ENCODE measurements at regions not wholly inside any gene's neighbourhood (a gene's known extent, or its start where the extent isn't known, plus 50 kb on each side); places are given as distances from the start of the nearest gene placed in this dataset.

GRCh38 chr4:163606896-163607691 is 112.6 kb downstream of the TMA16 start:
- DNase-seq (ENCODE audit: extremely low spot score, unreplicated experiment) = no peak
- no peaks in the 10 kb centered on the region for H3K27me3 Mint-ChIP-seq

DNA sequence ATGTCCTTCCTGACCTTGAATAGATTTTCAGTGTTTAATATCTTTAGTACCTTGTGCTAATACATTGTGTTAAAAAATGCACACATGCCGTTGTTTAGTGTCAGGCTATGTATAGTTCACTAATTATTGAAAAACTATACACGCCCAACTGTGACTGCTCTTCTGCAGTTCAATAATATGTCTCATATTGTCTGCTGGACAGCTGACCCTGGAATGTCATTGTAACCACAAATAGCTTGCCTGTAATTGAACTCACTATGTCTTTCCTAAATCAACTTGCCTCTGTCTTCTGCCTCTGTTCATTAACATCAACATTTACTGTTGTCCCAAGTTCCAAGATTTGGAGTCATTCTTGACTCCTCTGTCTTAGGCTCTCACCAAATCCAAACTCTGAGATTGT is 114.5 kb downstream of the TMA16 start:
- Mint-ChIP-seq H3K27ac (no peak overlapping the region), H3K27me3 (no peaks in the 10 kb centered on the region), H3K9me3 (no peaks in the 10 kb centered on the region), H3K4me3 (no peak overlapping the region), H3K36me3 (no peaks in the 10 kb centered on the region), H3K4me1 (ENCODE audit: unreplicated experiment) (no peaks in the 10 kb centered on the region)
- DNase-seq (ENCODE audit: extremely low spot score, unreplicated experiment) = no peak
- TF ChIP-seq, protein P1, sequence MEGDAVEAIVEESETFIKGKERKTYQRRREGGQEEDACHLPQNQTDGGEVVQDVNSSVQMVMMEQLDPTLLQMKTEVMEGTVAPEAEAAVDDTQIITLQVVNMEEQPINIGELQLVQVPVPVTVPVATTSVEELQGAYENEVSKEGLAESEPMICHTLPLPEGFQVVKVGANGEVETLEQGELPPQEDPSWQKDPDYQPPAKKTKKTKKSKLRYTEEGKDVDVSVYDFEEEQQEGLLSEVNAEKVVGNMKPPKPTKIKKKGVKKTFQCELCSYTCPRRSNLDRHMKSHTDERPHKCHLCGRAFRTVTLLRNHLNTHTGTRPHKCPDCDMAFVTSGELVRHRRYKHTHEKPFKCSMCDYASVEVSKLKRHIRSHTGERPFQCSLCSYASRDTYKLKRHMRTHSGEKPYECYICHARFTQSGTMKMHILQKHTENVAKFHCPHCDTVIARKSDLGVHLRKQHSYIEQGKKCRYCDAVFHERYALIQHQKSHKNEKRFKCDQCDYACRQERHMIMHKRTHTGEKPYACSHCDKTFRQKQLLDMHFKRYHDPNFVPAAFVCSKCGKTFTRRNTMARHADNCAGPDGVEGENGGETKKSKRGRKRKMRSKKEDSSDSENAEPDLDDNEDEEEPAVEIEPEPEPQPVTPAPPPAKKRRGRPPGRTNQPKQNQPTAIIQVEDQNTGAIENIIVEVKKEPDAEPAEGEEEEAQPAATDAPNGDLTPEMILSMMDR (conservative IDR thresholded peaks at IDR 0.05) = no peak

More at GRCh38 chr4:163606896-163607691, 112.6 kb downstream of the TMA16 start:
- TF ChIP-seq, protein P1 (conservative IDR thresholded peaks at IDR 0.05) = no peak
- Mint-ChIP-seq H3K4me3 (no peak overlapping the region), H3K9me3 (no peaks in the 10 kb centered on the region), H3K27ac (no peak overlapping the region), H3K4me1 (ENCODE audit: unreplicated experiment) (no peaks in the 10 kb centered on the region), H3K36me3 (no peaks in the 10 kb centered on the region)

DNA sequence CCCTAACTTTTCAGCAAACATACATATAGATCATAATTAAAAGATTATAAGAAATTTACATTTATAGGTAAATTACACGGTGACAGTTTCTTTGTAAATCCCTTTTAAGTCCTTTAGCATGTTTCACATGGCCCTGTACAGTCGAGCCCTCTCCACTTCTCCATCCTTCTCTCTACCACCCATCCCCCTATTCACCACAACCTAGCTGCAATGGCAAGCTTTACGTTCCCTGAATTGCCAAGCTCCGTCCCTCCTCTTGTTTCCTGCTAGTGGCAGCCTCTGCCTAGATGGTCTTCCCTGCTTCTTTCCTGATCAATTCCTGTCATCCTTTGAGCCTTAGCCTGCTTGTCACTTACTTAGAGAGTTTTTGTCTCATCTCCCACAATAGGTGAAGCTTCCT is 116.2 kb downstream of the TMA16 start:
- no peaks in the 10 kb centered on the region for H3K36me3 Mint-ChIP-seq
- no peaks in the 10 kb centered on the region for H3K9me3 Mint-ChIP-seq
- no peak for DNase-seq (ENCODE audit: extremely low spot score, unreplicated experiment)
- H3K27ac Mint-ChIP-seq = no peak overlapping the region
- no peak overlapping the region for H3K4me3 Mint-ChIP-seq
- TF ChIP-seq, protein P1 (conservative IDR thresholded peaks at IDR 0.05) = no peak
- H3K27me3 Mint-ChIP-seq = no peaks in the 10 kb centered on the region
- H3K4me1 Mint-ChIP-seq (ENCODE audit: unreplicated experiment) = no peaks in the 10 kb centered on the region

GRCh38 chr4:163611182-163611581 is 116.7 kb downstream of the TMA16 start:
- TF ChIP-seq, protein P1 (conservative IDR thresholded peaks at IDR 0.05) = no peak
- DNase-seq (ENCODE audit: extremely low spot score, unreplicated experiment) = no peak
- Mint-ChIP-seq H3K4me1 (ENCODE audit: unreplicated experiment) (no peaks in the 10 kb centered on the region), H3K27ac (no peak overlapping the region), H3K27me3 (no peaks in the 10 kb centered on the region), H3K36me3 (no peaks in the 10 kb centered on the region), H3K9me3 (no peaks in the 10 kb centered on the region), H3K4me3 (no peak overlapping the region)

DNA sequence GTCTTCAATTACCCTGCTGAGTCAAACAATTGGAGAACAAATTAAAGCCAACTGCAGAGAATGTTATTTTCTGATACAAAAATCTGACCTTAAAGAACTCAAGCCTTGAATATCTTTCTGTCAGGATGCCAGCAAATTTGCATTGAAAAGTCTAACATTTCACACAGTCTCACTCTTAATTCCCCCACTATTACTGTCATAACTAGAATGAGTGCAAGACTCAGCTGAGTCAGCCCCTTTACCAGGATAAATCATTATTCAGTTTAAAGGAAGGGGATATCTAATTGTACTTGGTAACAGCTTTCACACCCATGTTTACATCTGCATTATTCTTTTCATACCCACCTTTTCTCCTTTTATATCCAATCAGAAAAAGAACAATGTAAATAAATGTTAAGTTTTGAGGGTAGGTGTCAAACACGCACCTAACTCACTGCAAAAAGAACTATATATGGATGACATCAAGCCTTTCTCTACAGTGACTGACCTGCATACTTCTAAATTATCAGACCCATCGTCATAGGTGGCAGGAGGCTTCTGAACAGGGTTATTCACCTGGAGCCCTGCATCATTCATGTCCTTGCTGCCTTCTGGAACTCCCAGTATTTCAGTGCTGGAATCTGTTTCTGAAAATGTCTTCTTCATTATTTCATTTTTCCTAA is 117.4 kb downstream of the TMA16 start:
- H3K36me3 Mint-ChIP-seq = no peaks in the 10 kb centered on the region
- no peaks in the 10 kb centered on the region for H3K9me3 Mint-ChIP-seq
- TF ChIP-seq, protein P1 (conservative IDR thresholded peaks at IDR 0.05) = no peak

More for the DNA sequence above, 117.4 kb downstream of the TMA16 start:
- no peak for DNase-seq (ENCODE audit: extremely low spot score, unreplicated experiment)
- Mint-ChIP-seq H3K4me1 (ENCODE audit: unreplicated experiment) (no peaks in the 10 kb centered on the region), H3K4me3 (no peak overlapping the region), H3K27me3 (no peaks in the 10 kb centered on the region), H3K27ac (no peak overlapping the region)

All from type B pancreatic cell (in vitro differentiated cells).